ENCODE measurements at regions not wholly inside any gene's neighbourhood (a gene's known extent, or its start where the extent isn't known, plus 50 kb on each side); places are given as distances from the start of the nearest gene placed in this dataset.

- H3K4me1 Mint-ChIP-seq: no peaks in the 10 kb centered on the region
- H3K4me3 Mint-ChIP-seq: no peak overlapping the region
These were observed 155.9 kb downstream of the SLC30A10 start for GRCh38 chr1:219772265-219773036.

GRCh38 chr1:219771080-219771479 is 157.3 kb downstream of the SLC30A10 start:
- H3K27ac Mint-ChIP-seq: no peak overlapping the region
- H3K4me1 Mint-ChIP-seq: no peaks in the 10 kb centered on the region
- peaks cover 20% of the 10 kb centered on the region for H3K9me3 Mint-ChIP-seq
- no peaks in the 10 kb centered on the region for H3K36me3 Mint-ChIP-seq (ENCODE audit: low read depth)
- no peak overlapping the region for H3K4me3 Mint-ChIP-seq
- ATAC-seq (replicated peaks): no peak
- H3K27me3 Mint-ChIP-seq: no peaks in the 10 kb centered on the region

More at GRCh38 chr1:219772265-219773036, 155.9 kb downstream of the SLC30A10 start:
- no peak for ATAC-seq (replicated peaks)
- no peaks in the 10 kb centered on the region for H3K36me3 Mint-ChIP-seq (ENCODE audit: low read depth)
- peaks cover 20% of the 10 kb centered on the region for H3K9me3 Mint-ChIP-seq
- no peak overlapping the region for H3K27ac Mint-ChIP-seq
- H3K27me3 Mint-ChIP-seq: no peaks in the 10 kb centered on the region

- Mint-ChIP-seq H3K9me3 (peaks cover 7% of the 10 kb centered on the region), H3K4me1 (no peaks in the 10 kb centered on the region)
These were observed 150.4 kb upstream of the ZC3H11B start for GRCh38 chr1:219763321-219763720.

GRCh38 chr1:219761208-219761860 is 148.4 kb upstream of the ZC3H11B start:
- Mint-ChIP-seq H3K4me3 (no peak overlapping the region), H3K4me1 (no peaks in the 10 kb centered on the region), H3K9me3 (peaks cover 12% of the 10 kb centered on the region), H3K27me3 (no peaks in the 10 kb centered on the region), H3K36me3 (ENCODE audit: low read depth) (no peaks in the 10 kb centered on the region), H3K27ac (no peak overlapping the region)
- no peak for ATAC-seq (replicated peaks)

More at GRCh38 chr1:219763321-219763720, 150.4 kb upstream of the ZC3H11B start:
- Mint-ChIP-seq H3K27ac (no peak overlapping the region), H3K36me3 (ENCODE audit: low read depth) (no peaks in the 10 kb centered on the region), H3K27me3 (no peaks in the 10 kb centered on the region), H3K4me3 (no peak overlapping the region)
- no peak for ATAC-seq (replicated peaks)

GRCh38 chr1:219759095-219759494 is 146.2 kb upstream of the ZC3H11B start:
- H3K27me3 Mint-ChIP-seq: no peaks in the 10 kb centered on the region
- H3K9me3 Mint-ChIP-seq: peaks cover 9% of the 10 kb centered on the region
- no peak for ATAC-seq (replicated peaks)
- H3K27ac Mint-ChIP-seq: no peak overlapping the region
- no peak overlapping the region for H3K4me3 Mint-ChIP-seq
- no peaks in the 10 kb centered on the region for H3K4me1 Mint-ChIP-seq
- H3K36me3 Mint-ChIP-seq (ENCODE audit: low read depth): no peaks in the 10 kb centered on the region

GRCh38 chr1:219757890-219758289 is 145.0 kb upstream of the ZC3H11B start:
- no peak overlapping the region for H3K4me3 Mint-ChIP-seq
- no peaks in the 10 kb centered on the region for H3K27me3 Mint-ChIP-seq
- peaks cover 5% of the 10 kb centered on the region for H3K9me3 Mint-ChIP-seq
- ATAC-seq (replicated peaks): no peak
- no peaks in the 10 kb centered on the region for H3K4me1 Mint-ChIP-seq
- H3K36me3 Mint-ChIP-seq (ENCODE audit: low read depth): no peaks in the 10 kb centered on the region
- no peak overlapping the region for H3K27ac Mint-ChIP-seq

- no peaks in the 10 kb centered on the region for H3K4me1 Mint-ChIP-seq
- H3K27me3 Mint-ChIP-seq: no peaks in the 10 kb centered on the region
- H3K27ac Mint-ChIP-seq: no peak overlapping the region
- no peak overlapping the region for H3K4me3 Mint-ChIP-seq
- ATAC-seq (replicated peaks): no peak
- H3K9me3 Mint-ChIP-seq: peaks cover 5% of the 10 kb centered on the region
- H3K36me3 Mint-ChIP-seq (ENCODE audit: low read depth): no peaks in the 10 kb centered on the region
These were observed 142.3 kb upstream of the ZC3H11B start for GRCh38 chr1:219755234-219755633.

- Mint-ChIP-seq H3K36me3 (ENCODE audit: low read depth) (no peaks in the 10 kb centered on the region), H3K4me1 (no peaks in the 10 kb centered on the region), H3K9me3 (peaks cover 5% of the 10 kb centered on the region), H3K27me3 (no peaks in the 10 kb centered on the region), H3K4me3 (no peak overlapping the region), H3K27ac (no peak overlapping the region)
- ATAC-seq (replicated peaks): no peak
These were observed 141.9 kb upstream of the ZC3H11B start for GRCh38 chr1:219754767-219755166.

- Mint-ChIP-seq H3K27ac (no peak overlapping the region), H3K27me3 (no peaks in the 10 kb centered on the region), H3K4me1 (no peaks in the 10 kb centered on the region), H3K4me3 (no peak overlapping the region), H3K9me3 (peaks cover 5% of the 10 kb centered on the region), H3K36me3 (ENCODE audit: low read depth) (no peaks in the 10 kb centered on the region)
- ATAC-seq (replicated peaks): no peak
These were observed 141.0 kb upstream of the ZC3H11B start for GRCh38 chr1:219753914-219754313.

GRCh38 chr1:219752645-219753044 is 139.7 kb upstream of the ZC3H11B start:
- Mint-ChIP-seq H3K27me3 (no peaks in the 10 kb centered on the region), H3K9me3 (peaks cover 5% of the 10 kb centered on the region), H3K4me3 (no peak overlapping the region), H3K27ac (no peak overlapping the region), H3K4me1 (no peaks in the 10 kb centered on the region), H3K36me3 (ENCODE audit: low read depth) (no peaks in the 10 kb centered on the region)
- ATAC-seq (replicated peaks): no peak

GRCh38 chr1:219751870-219752507 is 139.1 kb upstream of the ZC3H11B start:
- Mint-ChIP-seq H3K4me3 (no peak overlapping the region), H3K4me1 (no peaks in the 10 kb centered on the region), H3K27ac (no peak overlapping the region), H3K36me3 (ENCODE audit: low read depth) (no peaks in the 10 kb centered on the region), H3K27me3 (no peaks in the 10 kb centered on the region), H3K9me3 (peaks cover under 1% of the 10 kb centered on the region)
- no peak for ATAC-seq (replicated peaks)

GRCh38 chr1:219749370-219749769 is 136.5 kb upstream of the ZC3H11B start:
- Mint-ChIP-seq H3K36me3 (ENCODE audit: low read depth) (no peaks in the 10 kb centered on the region), H3K4me1 (no peaks in the 10 kb centered on the region), H3K9me3 (no peaks in the 10 kb centered on the region)

GRCh38 chr1:219746141-219746540 is 133.2 kb upstream of the ZC3H11B start:
- Mint-ChIP-seq H3K4me3 (no peak overlapping the region), H3K9me3 (no peaks in the 10 kb centered on the region), H3K27me3 (no peaks in the 10 kb centered on the region), H3K36me3 (ENCODE audit: low read depth) (no peaks in the 10 kb centered on the region), H3K4me1 (no peaks in the 10 kb centered on the region), H3K27ac (no peak overlapping the region)
- ATAC-seq (replicated peaks): no peak

More at GRCh38 chr1:219749370-219749769, 136.5 kb upstream of the ZC3H11B start:
- Mint-ChIP-seq H3K4me3 (no peak overlapping the region), H3K27ac (no peak overlapping the region), H3K27me3 (no peaks in the 10 kb centered on the region)
- no peak for ATAC-seq (replicated peaks)

- Mint-ChIP-seq H3K9me3 (no peaks in the 10 kb centered on the region), H3K27ac (no peak overlapping the region), H3K27me3 (no peaks in the 10 kb centered on the region), H3K4me3 (no peak overlapping the region), H3K4me1 (no peaks in the 10 kb centered on the region), H3K36me3 (ENCODE audit: low read depth) (no peaks in the 10 kb centered on the region)
- ATAC-seq (replicated peaks): no peak
These were observed 132.0 kb upstream of the ZC3H11B start for GRCh38 chr1:219744652-219745469.

All from activated T-helper 17 cell treated with anti-CD3 and anti-CD28 coated beads, Interleukin-2, amount 50 U/mL, for 72 hours (primary cell).